Medulla oblongata (tissue), 1 donor: ENCODE measurements at regions not wholly inside any gene's neighbourhood (a gene's known extent, or its start where the extent isn't known, plus 50 kb on each side); places are given as distances from the start of the nearest gene placed in this dataset.
"Not testable (repeated sequence)": the region's sequence is repeated elsewhere in the genome, so short reads cannot be mapped to it uniquely, and the experiment has no call there.

Source experiments
- DNase-seq: peaks from one replicate; pipeline ENCODE4 v3.0.0-alpha.2; 2015; ENCODE audit errors: extremely low spot score

DNA sequence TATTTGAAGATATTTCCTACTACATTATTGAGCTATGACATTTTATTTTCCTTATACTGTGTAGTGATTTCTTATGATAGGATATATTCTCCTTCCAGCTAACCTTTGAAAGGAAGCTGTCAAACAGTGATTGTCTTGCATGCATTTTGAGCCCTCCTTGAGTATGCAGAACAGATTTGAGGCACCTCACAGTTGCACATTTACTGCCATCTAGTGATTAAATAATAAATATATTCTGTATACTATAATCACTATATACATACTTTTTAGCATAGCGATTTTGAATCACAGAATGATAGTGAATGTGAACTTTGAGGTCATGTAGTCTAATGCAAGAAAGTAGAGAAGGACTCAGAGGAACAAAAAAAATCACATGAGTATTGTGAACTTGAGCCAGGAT, 268.4 kb upstream of the CDH19 start:
- DNase-seq, result peak; percentile 9

DNA sequence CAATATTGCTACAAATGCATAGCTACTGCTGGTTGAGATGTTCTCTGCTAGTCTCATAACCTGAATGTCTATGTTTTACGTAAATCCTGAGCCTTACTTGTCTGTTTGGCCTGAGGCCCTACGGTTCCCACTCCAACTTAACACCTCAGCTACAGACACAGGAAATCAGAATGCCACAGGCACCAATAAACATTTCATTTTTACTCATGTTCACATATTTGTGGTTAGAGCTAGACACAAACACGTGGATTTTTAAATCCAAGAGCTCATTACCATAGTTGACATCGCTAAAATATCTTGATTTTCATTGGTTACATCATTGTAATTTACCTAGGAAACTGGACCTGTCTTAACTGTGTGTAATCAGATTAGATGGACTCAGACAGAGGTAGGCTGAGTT, 263.8 kb upstream of the CDH19 start:
- no peak for DNase-seq

DNA sequence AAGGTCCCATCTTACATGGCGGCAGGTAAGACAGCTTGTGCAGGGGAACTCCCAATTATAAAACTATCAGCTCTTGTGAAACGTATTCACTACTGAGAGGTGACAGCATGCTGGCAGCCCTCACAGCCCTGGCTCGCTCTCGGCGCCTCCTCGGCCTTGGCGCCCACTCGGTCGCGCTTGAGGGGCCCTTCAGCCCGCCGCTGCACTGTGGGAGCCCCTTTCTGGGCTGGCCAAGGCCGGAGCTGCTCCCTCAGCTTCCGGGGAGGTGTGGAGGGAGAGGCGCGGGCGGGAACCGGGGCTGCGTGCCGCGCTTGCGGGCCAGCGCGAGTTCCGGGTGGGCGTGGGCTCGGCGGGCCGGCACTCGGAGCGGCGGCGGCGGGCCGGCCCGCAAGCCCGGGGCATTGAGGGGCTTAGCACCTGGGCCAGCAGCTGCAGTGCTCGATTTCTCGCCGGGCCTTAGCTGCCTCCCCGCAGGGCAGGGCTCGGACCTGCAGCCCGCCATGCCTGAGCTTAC, 262.6 kb upstream of the CDH19 start:
- DNase-seq, result not testable (repeated sequence)

DNA sequence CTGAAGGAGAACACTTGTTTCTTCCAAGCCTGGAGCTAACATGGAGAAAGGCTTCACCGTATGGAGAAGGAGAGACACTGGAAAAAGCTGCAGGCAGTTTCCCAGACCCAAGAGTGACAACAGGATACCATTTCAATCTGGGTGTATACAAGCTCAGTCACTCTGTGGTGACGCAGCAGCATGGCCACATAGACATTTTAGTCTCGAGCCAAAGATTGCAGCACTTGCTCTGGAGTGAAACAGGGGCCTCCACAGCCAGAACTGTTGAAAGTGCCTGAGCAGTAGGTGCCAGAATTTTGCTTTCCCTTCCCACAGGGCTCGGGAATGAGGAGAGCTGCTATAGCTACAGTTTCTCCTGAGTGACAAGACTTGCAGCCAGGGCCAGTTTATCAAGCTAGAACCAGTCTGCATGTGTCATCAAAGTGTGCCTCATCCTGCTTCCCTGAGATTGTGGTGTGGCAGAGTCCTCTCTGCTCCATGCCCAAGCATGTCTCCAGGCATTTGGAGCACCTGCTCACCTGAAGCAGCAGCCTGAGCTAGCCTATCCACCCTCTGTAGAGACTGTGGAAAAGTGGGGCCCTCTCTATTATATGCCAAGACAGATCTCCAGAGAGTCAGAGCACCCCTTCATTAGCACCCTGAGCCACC, 234.6 kb upstream of the CDH19 start:
- DNase-seq, result no peak

DNA sequence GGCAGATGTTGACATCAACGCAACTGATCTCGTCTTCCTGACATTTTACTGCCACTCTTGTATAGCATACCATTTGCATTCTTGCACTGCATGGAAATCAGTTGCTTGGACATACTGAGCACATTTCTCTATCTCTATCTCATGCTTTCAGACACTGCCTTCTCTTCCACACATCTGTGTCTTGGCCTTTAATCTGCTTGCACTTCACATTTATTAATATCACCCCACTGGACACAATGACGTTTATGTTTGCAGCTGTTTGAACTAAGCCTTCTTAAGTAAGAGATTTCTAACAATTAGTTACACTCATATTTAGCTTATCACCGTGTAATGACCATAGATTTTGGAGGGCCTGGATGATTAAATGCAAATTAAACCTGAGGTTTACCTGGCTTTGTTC, 229.8 kb upstream of the CDH19 start:
- no peak for DNase-seq

DNA sequence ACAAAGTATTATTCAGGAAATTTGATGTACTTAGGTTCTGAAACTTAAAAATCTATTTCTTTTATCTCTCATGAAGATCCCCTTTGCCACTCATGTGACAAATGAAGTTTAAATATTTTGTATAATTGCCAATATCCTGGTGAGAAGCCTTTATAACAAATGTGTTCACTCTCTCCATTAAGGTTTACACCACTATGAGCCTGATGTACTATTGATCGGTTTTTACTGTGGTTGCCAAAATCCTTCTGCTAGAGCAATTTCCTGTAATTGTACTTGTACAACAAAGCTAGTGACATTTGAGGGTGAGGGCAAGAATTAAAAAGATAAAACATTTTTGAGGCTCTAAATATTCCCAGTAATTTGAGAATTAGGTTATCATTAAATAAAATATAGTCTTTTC, 222.3 kb upstream of the CDH19 start:
- no peak for DNase-seq

DNA sequence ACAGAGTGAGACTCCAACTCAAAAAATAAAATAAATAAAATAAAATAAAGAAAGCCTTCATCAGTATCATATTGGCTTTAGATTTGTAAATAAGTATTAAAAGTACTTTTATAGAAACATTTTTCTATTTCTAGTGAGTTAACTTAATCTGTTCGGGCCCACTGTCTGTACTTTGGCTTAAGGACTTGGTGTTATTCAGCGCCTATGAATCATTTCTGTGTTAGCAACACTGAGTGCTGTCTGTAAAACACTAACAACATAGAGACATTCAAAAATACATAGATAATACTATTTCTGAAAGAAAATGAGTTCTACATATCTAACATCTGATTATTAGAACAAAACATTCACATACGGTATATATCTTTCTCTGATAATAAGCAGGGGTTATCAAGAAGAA, 221.5 kb upstream of the CDH19 start:
- no peak for DNase-seq

DNA sequence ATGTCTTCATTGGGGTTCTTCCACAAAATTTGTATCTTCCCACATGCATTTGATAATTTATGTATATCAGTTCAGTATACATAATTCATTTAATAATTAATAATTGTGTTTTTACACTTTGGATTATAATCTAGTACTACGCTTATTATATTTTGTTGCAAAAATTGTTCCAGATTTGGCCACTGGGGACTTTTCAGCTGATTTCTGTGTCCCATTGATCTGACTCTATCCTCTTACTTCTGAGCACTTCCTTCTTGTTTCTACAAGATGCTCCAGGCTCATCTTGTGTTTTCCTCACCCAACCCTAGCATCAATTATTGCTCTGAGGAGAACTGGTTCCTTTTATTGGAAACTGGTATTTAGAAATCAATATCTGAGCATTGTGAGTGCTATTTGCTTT, 215.3 kb upstream of the CDH19 start:
- DNase-seq, result no peak

DNA sequence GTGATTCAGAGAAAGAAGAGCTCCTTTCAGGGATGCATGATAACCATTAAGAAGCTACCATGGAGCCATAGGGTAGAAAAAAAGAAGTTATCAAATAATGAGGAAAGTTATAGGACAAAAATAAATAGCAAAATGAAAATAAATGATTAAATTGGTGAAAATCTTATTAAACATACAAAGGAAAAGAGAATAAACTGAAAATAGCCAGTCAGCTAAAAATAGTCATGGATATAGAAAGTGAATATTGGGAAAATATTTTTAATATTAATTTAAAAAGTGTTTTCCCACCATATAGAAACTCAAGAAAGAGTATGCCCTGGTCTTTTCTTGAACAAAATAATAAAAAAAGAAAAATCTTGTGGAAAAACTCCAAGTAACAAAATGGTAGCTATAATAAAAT, 209.2 kb upstream of the CDH19 start:
- no peak for DNase-seq

DNA sequence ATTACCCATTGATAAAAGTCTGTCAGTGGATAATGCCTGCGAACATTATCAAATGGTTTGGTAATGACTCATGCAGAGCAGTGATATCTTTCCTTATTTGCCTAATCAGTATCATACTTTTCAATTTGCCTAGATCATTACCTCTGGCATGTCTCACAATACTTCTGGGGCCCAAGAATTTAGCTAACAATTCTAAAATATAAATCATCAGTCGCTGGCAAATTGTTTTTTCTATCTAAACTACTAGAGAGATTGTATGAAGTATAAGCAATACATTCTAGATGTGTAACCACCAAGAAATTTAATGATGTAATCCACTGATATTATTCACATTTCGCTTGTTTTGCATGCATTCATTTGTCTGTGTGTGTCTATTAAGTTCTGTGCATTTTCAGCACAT, 191.2 kb upstream of the CDH19 start:
- no peak for DNase-seq

DNA sequence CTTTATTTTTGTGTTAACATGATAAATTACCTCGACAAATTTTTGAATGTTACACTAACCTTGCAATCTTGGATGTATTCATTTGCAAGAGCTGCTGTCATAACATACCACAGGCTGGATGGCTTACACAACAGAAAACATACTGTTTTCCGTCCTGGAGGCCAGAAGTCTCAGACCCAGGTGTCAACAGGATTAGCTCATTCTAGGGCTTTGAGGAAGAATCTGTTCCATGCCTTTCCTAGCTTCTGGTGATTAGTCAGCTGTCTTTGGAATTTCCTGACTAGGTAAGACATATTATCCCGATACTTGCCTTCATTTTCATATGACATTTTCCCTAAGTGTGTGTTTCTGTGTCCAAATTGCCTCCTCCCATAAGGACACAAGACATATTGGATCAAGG, 188.6 kb upstream of the CDH19 start:
- DNase-seq, result no peak

DNA sequence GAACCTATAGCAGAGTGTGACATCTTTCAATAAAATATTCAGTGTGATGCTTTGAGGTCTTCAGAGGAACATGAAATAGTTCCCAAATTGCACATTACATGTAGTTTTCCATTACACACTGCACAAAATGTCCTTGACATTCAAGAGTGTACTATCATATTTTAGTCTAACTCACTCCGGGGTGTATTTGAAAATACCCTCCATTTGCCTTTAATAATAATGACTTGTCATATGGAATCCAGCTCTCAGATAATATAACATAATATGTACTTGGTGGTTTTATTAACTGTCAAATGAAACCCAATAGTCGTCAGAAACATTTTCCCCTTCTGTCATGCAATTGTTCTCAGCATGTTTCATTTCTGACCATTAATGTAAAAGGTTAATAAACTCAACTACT, 176.7 kb upstream of the CDH19 start:
- DNase-seq, result no peak

DNA sequence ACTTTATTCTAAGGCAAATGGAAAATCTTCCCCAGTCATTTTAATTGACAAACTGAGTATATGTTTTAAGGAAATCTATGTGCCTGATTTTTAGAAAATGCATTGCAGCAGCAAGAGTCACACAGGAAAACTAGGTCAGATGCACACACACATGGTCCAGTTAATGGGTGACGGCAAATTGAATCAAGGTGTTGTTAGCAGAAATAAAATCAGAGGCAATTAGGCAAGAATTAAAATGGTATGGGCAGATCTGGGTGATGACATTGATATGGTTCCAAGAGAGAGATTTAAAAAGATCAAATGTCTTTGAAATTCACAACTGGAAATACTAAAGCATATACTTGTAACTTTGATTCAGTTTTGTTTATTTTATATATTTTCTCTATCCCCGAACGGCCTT, 174.2 kb upstream of the CDH19 start:
- no peak for DNase-seq

DNA sequence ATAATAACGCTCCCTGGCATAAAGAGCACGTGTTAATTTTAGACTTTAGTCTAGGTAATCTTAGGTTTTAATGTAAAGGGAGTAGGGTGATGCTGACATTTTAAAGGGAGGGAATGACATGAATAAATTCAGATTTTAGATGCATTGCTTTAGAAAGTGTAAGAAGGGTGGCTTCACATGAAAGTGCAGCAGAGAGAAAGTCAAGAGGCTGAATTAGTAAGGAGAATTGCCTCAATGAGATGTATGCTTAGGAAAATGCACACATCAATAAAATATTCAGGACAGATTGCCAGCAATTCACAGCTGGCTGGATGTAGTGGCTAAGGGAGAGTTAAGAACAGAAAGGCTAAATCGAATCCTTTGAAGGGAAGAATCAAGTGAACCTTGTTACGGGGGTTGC, 165.5 kb upstream of the CDH19 start:
- DNase-seq, result no peak

DNA sequence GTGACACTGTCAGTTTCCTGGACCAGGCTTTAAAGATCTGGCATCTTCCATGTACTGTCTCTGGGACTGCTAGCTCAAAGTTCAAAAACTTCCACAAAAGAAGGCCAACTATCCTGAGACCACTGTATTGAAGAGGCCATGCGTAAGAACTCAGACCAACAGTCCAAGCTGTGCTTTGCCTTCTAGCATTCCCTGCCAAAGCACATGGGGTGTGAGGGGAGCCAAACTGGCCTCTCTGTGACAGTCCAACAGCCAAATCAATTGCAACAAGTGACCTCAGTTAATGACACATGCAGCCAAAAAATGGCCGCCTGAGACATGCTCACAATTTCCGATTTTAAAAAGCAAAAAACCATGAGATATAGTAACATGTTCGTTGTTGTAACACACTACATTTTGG, 160.3 kb upstream of the CDH19 start:
- DNase-seq, result peak; percentile 61

DNA sequence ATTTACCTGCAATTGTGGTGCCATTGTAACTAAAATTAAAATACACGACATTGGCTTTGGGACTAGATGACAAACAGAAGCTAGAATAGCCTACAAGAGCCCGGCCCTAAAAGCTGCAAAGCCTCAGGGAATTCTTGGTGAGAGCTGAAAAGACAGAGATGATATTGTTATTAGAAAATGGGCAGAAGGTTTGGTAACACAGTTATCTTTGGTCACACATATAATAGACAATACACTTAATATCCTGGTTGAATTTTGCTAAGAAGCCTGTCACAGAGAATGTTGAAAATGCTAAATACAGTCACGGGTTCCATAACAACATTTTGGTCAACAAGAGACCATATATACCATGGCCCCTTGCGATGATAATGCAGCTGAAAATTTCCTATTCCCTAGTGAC, 157.3 kb upstream of the CDH19 start:
- no peak for DNase-seq

DNA sequence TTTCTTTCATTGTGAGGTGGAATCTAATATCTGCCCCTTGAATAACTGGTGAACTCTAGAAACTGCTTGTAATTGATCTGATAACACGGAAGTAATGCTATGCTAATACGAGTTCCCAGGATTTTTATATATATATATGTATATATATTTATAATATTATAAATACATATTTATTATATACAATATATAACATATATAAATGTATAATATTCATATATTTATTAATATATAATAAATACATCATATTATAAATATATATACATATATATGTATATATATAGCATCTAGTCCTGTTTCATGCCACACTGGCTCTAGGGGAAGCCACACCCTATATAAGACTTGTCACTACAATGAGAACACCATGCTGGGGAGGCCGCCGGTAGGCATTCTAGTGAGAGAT, 156.7 kb upstream of the CDH19 start:
- no peak for DNase-seq

DNA sequence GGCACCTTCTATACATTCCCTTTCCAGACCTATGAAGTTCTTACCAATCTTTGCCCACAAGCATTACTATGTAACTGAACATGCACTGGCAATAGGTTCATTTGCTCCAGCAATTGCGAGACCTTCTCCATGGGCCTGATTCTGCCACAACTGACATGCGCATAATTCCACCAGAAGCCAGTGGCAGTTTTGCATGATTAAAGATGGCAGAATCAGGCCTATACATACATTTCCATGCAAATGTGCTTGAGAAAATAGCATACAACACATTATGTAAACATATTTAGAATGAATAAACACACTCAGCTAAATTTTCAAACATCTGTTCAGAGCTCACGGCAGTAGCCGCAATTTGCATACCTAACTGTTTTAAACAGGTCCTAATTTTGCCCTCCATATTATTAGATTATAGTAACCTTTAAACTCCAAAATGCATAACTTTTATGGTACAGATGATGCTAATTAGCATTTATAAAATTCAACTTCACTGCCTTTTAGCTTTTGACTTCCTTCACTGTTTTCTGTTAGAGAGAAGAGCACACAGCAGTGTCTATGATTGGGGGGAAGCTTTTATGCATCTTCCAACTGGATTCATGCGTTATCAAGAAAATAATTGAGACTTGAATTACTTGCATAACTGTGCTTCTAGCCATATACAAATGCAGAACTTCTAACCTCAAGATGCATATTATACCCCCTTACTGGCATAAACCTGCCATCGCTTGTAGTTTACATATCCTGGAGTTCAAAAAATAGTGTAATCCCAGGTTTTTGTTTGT, 155.3 kb upstream of the CDH19 start:
- no peak for DNase-seq

DNA sequence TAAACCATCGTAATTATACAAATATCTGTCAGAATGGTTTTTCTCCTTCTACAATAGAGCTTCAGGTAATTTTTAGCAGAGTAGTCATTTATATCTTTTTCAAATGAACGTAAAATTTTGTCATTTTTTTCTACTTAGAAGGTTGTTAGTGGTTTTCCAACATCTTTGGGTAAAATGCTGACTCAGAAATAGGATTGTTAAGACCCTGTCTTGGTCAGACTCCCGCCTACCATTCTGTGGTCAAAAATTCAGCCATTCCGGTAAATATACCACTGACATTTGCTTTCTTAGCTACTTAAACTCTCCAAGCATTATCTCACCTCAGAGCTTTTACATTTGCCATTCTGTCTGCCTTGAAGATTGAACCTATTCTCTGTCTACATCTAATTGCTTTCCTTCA, 154.1 kb upstream of the CDH19 start:
- DNase-seq, result no peak

DNA sequence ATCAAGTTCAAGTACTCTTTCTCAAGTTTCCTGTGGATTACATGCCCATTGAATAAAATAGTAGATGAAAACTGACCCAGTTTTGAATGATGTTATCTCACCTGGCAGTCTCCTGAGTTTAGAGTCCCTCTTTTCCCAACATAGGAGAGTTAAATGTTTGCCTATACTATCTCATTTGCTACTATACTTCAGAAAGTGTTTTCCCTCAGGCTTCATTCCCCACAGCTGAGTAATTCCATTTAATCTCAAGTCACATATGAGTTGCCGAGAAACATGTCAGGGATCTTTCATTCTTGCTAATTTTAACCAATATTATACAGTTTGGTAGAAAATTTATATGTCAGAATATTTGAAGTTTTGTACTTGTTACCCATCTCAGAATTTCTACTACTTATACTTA, 150.4 kb upstream of the CDH19 start:
- no peak for DNase-seq

DNA sequence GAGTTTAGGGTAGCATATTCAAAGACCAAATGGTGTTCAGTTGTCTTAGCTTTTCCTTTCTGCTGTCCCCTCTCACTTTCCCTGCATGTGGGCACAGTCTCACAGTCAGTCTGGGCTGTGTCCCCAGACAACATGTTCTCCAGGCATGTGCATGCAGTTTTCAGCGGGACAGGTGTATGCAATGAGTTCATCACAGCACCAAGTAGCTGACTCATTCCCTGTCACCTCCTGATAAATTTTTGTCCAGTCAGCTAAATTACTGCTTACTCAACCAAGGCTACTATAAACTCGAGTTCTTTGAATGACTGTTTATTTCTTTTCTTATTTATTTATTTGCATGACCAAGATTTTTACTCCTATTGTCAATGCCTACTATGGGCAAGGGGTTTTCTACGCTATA, 148.8 kb upstream of the CDH19 start:
- DNase-seq, result no peak

DNA sequence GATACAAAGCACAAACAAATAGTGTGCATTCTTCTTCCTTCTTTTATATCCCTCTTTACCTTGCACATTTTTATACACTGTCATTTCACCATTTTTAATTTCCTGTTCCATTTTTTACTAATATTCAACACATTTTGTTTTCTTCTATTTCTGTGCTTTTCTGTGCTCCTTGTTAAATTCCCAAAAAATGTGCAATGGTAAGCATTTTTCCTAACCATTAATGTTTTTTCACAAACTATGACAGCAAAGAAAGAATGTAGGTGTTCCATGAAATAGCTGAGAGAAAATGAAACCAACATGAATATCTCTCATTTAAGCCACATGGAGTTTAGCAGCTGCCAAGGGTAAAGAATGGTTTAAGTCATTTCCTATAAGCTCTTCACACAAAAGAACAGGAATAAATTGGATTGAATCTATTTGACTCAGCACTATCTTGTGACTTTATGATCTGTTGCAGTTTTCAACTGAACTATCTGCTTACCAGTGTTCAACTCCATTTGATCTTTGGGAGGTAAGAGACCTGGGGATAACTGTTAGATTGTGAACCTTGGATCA, 145.7 kb upstream of the CDH19 start:
- DNase-seq, result no peak

DNA sequence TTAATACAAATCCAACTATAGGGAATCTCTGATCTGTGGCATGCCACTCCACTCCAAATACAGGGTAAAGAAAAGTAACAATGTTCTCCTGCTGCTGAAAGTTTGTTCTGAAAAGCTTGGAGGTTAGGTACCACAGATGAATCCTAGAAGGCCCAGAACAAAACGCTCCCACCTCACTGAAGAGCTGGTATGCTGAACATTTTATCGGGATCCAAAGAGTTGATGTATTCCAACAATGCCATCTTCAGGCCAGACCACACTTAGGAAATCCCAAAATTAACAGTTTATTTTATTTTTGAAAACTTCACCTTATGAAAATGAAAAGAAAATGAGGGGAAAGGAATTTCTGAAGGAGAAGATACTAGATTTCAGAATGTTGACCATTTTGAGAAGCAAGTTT, 145.1 kb upstream of the CDH19 start:
- DNase-seq, result peak; percentile 57
